CD4-positive, alpha-beta T cell treated with Interleukin-17A for 1 hour (primary cell): ENCODE measurements at regions not wholly inside any gene's neighbourhood (a gene's known extent, or its start where the extent isn't known, plus 50 kb on each side); places are given as distances from the start of the nearest gene placed in this dataset.
"Not testable (repeated sequence)": the region's sequence is repeated elsewhere in the genome, so short reads cannot be mapped to it uniquely, and the experiment has no call there.

Experiments
- DNase-seq: peaks from one replicate; pipeline ENCODE4 v3.0.0-alpha.2; 2020

DNA sequence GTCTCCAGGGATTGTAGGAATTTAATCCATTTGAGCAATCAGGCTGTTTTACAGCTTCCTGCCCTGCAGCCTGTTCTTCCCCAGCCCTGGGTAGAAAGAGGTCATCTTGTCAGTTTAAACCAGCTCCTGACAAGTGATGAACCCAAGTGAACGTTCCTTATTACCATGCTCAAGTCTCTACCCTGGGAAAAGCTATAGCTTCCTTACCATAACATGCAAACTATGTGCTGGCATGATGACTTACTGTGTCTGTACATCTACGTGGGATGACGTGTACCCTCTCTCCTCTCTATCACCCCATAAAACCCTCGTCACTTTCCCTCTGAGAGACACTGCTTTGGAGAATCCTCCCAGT is 452.2 kb downstream of the XYLT1 start:
- DNase-seq: no peak

DNA sequence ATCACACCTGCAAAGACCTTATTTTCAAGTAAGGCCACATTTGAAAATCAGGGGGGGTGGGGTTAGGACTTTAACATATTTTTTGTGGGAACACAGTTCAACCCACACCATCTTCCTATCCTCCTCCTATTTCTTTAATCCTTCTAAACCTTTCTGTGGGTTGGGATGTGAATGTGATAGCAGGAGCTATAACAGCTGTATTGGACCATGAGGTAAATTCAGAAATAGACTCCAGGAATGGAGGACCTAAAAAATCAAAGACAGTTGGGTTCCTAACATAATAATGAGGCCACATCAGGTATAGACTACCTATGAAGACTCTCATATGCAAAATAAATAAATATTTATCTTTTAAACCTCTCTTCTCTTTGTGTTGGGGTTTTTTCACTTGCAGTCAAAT is 451.4 kb downstream of the XYLT1 start:
- no peak for DNase-seq

DNA sequence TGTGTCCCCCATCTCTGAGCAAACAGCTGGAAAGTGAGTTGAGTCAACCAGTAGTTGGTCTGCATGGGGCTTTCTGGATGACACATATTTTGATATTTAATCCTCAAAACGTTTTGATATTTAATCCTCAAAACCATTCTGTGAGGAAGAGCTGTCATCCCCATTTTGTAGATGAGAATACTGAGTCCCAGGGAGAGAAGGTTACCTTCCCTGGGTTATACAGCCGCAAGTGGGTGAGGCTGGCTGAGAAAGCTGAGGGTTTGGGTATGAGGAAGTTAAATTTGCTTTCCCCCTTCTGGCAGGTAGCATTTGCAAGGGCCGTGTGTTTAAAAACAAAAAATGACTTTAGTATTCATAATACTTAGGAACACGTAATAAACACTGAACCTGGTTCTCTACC is 447.2 kb downstream of the XYLT1 start:
- no peak for DNase-seq

DNA sequence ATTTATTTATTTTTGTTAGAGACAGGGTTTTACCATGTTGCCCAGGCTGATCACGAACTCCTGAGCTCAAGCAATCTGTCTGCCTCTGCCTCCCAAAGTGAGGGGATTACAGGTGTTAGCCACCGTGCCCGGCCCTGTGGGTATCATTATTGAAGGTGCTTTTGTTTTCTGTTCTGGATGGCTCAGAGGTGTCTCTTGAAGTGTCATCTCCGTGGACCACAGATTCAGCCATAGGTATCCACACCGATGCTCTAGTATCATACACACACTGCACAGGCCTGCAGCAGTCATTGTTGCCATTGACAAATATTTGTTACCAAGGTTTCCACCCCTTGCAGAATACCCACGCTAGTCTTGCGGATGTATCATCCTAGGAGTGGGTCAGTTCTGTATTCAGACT is 446.2 kb downstream of the XYLT1 start:
- DNase-seq: no peak

DNA sequence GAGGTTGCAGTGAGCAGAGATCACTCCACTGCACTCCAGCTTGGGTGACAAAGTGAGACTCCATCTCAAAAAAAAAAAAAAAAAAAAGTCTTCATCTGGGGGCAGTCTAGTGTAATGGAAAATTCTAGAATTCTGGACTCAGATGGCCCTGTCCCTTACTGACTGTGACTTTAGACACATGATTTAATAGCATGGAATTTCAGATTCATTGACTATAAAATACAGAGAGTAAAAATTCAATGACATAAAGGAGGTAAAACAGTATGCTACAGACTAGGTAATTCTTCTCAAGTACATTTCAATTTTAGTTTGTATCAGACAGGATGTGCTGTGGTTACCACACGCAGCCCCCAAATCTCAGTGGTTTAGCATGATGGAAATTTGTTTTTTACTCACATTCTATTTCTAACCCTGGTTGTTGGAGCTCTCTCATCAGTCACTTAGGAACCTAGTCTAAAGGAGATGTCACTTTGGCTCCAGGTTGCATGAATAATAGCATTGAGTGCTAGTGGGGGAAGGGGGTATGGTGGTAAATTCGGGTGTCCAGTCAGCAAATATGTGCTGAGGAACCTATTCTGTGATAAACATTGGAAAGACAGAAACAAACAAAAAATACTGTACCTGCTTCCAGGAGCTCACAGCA is 444.0 kb downstream of the XYLT1 start:
- DNase-seq: peak; percentile 39

DNA sequence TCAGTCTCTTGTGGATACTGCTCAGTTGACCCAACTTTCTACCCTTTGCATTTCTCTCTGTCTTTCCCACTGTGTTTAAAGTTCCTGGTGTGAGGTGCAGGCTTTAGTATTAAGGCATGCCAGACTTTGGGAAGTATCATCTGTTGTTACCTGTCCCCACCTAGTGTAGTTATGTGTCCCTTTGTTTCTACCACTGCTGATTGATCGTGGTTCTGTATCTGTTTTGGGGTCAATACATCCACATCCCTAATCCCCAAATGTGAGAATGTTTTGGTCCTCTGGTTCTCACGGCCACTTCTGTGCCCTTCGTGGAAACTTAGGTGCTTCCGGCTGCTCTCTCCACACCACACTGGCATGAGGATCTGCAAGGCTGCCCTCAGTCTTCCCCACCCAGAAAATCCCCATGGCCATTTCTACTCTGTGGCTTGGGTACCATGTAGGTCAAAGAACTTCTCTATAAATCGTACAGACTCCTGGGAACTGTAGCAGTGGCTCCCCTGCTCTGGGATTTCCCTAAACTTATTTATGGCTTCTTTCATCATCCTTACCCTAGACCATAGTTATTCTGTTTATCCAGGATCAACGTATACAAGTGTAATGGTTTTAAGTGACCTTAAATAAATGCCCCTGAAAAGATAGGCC is 443.2 kb downstream of the XYLT1 start:
- no peak for DNase-seq

DNA sequence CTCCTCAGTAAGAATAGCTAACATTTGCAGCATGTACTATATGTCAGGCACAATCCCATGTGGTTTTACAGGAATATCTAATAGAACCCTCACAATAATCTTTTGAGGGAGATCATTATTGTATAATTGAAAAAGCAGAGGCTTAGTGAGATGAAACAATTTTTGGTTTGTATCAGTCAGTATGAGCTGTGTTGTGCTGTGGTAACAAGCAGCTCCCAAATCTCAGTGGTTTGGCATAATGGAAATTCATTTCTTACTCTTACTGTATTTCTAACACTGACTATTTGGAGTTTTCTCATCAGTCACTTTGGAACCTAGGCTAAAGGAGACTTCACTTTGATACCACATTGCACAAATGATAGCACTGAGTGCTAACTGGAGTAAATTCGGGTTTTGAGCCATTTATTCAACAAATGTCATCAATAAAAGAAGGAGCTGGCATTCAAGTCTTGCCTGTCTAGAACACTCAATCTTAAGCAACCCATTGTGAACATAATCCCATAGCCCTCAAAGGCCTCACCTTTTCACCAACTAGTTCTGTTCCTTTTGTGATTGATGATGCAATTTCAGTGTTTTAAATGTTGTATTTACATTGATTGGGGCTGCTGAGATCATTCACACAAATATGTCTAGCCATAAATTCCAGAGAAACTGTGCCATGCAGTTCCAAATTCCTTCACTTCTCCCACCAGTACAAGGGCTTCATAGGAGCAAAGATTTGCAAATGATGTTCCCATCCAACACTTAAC is 441.0 kb downstream of the XYLT1 start:
- DNase-seq: no peak

DNA sequence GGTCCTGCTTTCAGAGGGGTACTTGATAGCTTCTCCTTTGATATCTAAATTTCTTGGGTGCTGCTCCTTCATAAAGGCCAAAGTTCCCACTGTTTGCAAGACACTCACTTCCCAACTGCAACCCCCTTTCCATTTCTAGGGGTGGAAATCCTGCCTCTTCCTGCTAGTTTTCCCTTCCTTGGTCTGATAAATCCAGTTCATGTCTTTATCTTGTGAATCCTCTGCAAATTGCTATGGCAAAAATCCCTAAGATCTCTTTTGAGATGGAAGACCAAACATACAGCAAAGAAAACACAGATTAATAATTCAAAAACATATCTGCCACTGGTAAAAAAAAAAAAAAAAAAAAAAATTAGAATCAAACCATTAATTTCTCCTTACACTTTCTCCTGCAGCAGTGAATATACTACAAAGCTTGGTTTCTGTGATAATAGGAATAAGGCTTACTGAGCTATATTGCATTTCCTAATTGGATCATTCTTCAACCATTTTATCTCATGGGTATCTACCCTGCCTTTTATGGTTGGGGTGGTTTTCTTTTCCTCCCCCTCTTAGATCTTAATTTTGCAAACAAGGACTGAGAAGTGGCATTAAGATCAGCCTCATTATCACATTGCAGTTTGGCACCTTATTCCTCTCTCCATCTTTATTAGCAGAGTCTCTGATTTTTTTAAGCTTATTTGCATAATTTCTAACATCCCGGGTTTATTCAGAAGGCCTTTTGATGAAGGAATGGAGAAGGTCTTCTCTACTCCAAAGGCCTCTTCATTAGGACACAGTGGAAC is 439.1 kb downstream of the XYLT1 start:
- no peak for DNase-seq

DNA sequence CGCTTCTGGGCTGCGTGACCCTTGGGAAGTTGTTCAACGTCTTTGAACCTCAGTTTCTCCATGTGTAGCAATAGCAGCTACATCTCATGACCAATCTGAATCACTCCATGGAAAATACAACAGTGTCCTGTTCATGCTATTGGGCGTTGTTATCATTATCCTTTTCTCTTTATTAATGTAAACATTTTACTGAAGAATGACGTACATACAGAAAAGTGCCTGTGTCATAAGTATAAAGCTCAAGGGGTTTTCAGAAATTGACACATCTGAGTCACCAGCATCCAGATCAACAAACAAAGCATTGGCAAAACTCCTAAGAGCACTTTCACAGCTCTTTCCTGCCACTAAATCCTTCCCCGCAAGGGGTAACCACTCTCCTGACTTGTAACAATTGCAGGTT is 438.4 kb downstream of the XYLT1 start:
- DNase-seq: no peak

DNA sequence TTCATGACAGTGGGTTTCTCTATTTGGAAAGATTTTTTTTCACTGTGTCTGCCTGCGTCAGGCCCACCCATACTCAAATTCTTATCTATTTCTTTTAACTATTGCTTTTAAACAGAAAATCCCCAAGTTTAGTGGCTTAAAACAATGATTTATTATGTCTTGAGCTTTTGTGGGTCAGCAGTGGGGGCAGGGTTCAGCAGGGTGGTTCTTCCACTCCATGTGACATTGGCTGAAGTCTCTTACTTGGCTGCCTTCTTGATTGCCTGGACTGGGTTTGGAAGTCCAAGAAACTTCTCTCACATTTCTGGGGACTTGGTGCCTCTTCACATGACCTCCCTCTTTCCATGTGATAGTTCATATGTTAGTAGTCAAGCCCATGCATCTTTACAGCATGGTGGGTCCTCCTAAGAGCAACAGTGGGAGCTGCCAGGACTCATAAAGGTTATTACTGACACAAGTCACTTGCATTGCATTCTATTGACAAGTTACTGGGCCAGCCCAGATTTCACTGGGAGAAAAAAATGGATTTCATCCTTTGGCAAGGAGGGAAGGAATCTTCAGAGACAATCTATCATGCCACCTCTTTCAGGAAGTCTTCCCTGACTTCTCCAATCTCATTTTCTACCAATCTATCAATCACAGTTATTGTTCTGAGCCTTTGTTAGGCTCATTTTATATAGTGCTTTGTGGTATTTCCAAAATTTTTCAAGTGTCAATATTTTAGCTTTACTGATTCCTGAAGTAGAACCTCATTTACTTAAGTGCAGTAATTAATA is 436.1 kb downstream of the XYLT1 start:
- no peak for DNase-seq

DNA sequence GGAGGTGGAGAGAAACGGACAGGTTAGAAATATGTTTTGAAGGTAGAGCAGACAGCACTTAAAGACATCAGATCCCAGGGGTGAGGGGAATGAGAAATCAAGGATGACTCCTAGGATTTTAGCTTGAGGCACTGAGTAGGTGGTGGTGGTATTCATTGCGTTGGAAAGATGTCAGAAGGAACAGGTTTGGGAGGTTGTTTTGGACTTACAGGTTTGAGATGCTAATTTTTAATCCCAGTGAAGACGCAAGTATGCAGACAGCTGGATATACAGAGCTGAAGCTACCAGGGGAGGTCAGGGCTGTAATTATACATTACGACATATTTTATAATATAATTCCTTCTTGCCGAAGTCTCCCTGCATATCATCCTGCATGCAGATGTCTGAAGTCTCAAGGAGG is 433.3 kb downstream of the XYLT1 start:
- no peak for DNase-seq

DNA sequence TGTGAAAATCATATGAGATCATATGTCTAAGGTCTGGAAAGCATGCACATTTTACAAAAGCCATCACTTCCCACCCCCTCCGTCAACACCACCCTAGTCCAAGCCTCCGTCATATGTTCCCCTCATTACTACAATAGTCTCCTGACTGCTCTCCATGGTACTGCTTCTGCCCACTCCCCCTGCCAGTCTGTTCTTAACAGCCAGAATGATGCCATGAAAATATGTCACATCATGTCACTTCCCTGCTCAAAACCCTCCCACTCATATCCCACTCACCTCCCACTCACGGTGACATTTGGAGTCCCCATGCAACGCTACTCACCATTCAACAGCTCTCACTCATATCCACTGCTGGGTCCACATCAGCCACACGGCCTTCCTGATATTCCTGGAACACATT is 432.3 kb downstream of the XYLT1 start:
- no peak for DNase-seq

DNA sequence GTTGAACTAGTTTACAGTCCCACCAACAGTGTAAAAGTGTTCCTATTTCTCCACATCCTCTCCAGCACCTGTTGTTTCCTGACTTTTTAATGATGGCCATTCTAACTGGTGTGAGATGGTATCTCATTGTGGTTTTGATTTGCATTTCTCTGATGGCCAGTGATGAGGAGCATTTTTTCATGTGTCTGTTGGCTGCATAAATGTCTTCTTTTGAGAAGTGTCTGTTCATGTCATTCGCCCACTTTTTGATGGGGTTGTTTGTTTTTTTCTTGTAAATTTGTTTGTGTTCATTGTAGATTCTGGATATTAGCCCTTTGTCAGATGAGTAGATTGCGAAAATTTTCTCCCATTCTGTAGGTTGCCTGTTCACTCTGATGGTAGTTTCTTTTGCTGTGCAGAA is 421.7 kb downstream of the XYLT1 start:
- DNase-seq: not testable (repeated sequence)

DNA sequence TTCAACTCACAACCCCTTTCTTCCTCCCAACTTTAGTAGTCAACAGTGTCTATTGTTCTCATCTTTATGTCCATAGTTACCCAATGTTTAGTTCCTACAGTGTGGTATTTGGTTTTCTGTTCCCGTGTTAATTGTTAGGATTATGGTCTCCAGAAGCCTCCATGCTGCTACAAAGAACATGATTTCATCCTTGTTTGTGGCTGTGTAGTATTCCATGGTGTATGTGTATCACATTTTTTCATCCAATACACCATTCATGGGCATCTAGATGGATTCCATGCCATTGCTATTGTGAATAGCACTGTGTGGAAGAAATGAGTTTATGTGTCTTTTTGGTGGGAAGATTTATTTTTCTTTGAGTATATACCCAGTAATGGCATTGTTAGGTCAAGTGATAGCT is 420.3 kb downstream of the XYLT1 start:
- no peak for DNase-seq
